NCI-H2227 (cell line): ENCODE measurements at regions not wholly inside any gene's neighbourhood (a gene's known extent, or its start where the extent isn't known, plus 50 kb on each side); places are given as distances from the start of the nearest gene placed in this dataset.
"Not testable (repeated sequence)": the region's sequence is repeated elsewhere in the genome, so short reads cannot be mapped to it uniquely, and the experiment has no call there.

Source experiments
- DNase-seq: peaks from one replicate; lab custom pipeline; 2025; ENCODE audit not compliant: unreplicated experiment; lab: John Stamatoyannopoulos, UW

GRCh38 chr6:146931214-146931613 lies 273.0 kb upstream of the STXBP5 start:
- no peak for DNase-seq

GRCh38 chr6:146937316-146937715 lies 266.9 kb upstream of the STXBP5 start:
- no peak for DNase-seq

GRCh38 chr6:146938266-146938665 lies 266.0 kb upstream of the STXBP5 start:
- DNase-seq = no peak

GRCh38 chr6:146939456-146939855 lies 264.8 kb upstream of the STXBP5 start:
- not testable (repeated sequence) for DNase-seq

DNA sequence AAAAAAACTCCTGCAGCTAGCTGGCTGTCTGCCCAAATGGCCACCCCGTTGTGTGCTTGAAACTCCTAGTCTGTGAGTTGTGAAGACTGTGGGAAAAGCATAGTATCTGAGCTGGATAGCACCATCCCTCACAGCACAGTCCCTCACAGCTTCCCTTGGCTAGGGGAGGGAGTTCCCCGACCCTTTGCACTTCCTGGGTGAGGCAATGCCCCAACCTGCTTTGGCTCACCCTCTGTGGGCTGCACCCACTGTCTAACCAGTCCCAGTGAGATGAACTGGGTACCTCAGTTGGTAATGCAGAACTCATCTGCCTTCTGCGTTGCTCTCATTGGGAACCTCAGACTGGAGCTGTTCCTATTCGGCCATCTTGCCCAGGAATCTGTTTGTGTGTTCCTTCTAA lies 260.6 kb upstream of the STXBP5 start:
- DNase-seq = no peak

DNA sequence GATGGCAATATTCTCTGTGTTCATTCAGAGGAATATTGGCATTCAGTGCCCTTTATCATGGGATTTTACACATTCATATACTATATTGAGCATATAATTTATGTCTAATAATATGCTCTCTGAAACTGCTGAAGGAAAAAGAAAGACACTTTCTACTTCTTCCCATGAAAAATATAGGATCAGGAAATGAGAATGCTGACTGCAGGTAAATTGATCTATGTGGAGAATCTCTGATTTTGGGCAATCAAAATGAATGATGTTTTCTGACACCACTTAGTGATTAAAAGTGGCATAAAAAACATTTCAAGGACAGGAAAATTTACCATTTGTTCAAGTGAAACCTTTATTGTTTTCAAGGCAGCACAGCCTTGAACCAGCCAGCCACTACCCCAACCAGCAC lies 260.1 kb upstream of the STXBP5 start:
- no peak for DNase-seq

- no peak for DNase-seq
These were observed 259.4 kb upstream of the STXBP5 start for GRCh38 chr6:146944809-146945208.

DNA sequence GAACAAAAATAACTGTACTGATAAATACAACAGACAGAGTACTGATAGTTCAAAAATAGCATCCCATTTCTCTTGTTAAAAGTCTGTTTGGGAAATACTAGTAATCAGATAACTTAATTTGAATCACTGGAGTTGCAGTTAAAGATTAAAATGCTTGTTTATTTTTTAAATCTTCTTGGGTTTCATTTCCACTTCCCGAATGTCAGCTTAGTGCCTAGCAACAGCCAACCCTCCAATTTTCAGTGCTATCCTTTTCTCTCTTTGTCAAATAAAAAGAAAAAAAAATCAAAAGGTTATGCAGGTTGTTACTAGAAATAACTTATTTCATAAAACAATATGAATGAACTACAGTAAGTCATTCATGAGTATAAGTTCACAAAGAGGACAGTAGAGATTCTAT lies 257.7 kb upstream of the STXBP5 start:
- no peak for DNase-seq

- DNase-seq = no peak
These were observed 255.4 kb upstream of the STXBP5 start for GRCh38 chr6:146948790-146949342.

DNA sequence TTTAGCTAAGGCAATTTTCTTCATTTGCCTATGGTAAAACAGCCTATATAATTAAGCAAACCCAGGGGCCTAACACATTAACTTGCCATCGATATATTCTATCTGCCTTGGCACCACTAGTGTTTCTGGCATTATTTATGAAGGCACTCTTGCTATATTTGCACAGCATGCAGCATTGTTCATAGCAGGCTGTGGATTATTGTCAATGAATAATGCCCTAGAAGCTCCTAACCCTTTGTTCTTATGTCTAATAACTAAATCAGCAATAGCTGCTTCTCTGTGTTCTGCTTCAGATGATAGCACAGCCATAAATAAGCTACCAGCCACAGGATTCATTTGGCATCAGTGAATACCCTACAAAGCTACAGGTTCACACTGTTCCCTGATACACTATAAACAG lies 254.8 kb upstream of the STXBP5 start:
- DNase-seq = no peak

- no peak for DNase-seq
These were observed 253.8 kb upstream of the STXBP5 start for GRCh38 chr6:146950351-146950835.

DNA sequence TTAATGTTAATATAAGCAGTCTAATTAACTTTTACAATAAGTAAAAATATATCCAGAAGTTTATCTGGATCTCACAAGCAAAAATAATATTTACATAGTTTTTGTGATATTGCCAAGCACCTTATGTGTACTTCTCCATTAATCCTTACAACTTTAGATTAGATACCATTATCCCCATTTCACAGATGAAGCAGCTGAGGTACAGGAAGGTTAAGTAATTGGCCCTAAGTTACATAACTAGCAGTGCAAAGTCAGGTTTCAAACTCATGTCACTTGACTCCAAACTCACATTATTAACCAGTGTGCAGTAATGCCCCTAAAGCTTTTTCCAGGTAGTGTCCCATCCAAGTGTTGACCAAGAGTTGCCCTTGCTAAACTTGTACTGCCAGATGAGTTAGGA lies 248.6 kb upstream of the STXBP5 start:
- DNase-seq = no peak

- DNase-seq = no peak
These were observed 246.8 kb upstream of the STXBP5 start for GRCh38 chr6:146957181-146958093.

DNA sequence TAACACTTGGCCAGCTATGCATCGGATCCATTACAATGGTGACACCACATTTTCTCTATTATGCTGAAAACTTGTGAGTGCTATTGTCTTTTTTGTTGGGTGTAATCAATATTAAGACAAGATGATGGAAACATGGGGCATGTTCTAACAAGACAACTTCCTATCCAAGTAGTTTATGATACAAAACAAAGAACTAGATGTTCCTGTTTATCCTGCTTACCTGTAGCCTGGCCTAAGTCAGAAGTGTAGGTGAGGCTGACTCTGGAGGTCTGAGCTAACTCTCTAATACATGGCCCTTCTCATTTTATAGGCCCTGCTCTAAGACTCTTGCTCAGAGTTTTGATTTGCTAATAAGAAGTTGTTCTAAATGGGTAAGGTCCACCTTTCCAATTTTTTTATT lies 242.4 kb upstream of the STXBP5 start:
- DNase-seq = no peak

GRCh38 chr6:146962329-146962728 lies 241.9 kb upstream of the STXBP5 start:
- no peak for DNase-seq

GRCh38 chr6:146965110-146965689 lies 239.0 kb upstream of the STXBP5 start:
- no peak for DNase-seq

- no peak for DNase-seq
These were observed 236.0 kb upstream of the STXBP5 start for GRCh38 chr6:146968041-146968760.

GRCh38 chr6:146972546-146972945 lies 231.7 kb upstream of the STXBP5 start:
- DNase-seq = no peak

GRCh38 chr6:146974351-146974750 lies 229.9 kb upstream of the STXBP5 start:
- DNase-seq = no peak

DNA sequence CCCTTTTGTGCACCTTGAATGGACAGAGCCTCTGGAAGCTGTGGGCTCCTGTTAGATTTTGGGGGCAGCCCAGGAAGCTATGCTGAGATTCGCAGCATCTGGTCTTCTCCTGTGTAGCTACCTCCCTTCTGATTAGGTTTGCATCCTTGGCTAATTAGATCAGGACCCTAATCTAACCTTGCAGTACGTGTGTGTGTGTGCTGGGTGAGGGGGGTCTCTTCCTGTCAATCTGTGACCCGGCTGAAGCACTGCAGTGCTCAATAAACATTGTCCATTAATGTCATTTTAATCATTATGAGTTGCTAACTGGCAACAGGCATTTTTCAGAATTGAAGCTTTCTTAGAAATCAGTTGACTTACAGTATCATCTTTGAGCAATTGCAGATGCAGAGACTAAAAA lies 229.1 kb upstream of the STXBP5 start:
- no peak for DNase-seq

DNA sequence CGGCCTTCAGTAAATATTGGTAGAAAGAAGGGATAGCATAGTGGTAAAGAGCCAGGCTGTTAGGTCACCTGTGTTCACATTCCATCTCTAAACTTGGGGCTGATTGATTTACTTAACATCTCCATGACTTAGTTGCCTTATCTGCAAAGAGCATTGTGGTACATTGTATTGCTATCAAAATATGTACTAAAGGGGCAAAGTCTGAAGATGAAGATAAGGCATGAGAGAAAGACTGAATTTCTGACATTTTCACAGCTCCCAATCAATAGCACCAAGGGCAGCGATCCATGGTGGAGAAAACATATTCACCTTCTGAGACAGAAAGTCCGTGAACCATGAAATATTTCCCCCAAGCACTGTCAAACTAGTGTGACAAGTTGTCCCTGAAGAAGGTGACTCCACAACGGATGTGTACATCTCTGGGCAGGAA lies 223.3 kb upstream of the STXBP5 start:
- no peak for DNase-seq
